Endothelial cell (in vitro differentiated cells): ENCODE measurements at regions not wholly inside any gene's neighbourhood (a gene's known extent, or its start where the extent isn't known, plus 50 kb on each side); places are given as distances from the start of the nearest gene placed in this dataset.

Source experiments
- DNase-seq: peaks from one replicate; pipeline ENCODE4 v3.0.0; 2021; ENCODE audit warnings: low spot score
- H3K27ac Mint-ChIP-seq: one replicate; pipeline ENCODE4 v1.8.0; 2021; ENCODE audit warnings: mixed read lengths, inconsistent platforms; ENCODE audit not compliant: unreplicated experiment
- H3K27me3 Mint-ChIP-seq: one replicate; pipeline ENCODE4 v1.8.0; 2021; ENCODE audit warnings: mild to moderate bottlenecking, moderate library complexity, mixed read lengths, inconsistent platforms; ENCODE audit not compliant: unreplicated experiment
- H3K36me3 Mint-ChIP-seq: one replicate; pipeline ENCODE4 v1.8.0; 2021; ENCODE audit warnings: mild to moderate bottlenecking, low read depth, mixed read lengths, inconsistent platforms; ENCODE audit not compliant: unreplicated experiment
- H3K4me1 Mint-ChIP-seq: one replicate; pipeline ENCODE4 v1.8.0; 2021; ENCODE audit warnings: mild to moderate bottlenecking, mixed read lengths, inconsistent platforms; ENCODE audit not compliant: unreplicated experiment
- H3K4me3 Mint-ChIP-seq: one replicate; pipeline ENCODE4 v1.8.0; 2021; ENCODE audit warnings: mild to moderate bottlenecking, mixed read lengths, inconsistent platforms; ENCODE audit not compliant: unreplicated experiment
- H3K9me3 Mint-ChIP-seq: one replicate; pipeline ENCODE4 v1.8.0; 2021; ENCODE audit warnings: mixed read lengths, inconsistent platforms; ENCODE audit not compliant: unreplicated experiment
- TF ChIP-seq, protein P1 (sequence below): fragments of 200-600 bp; sonication (generic); IDR thresholded peaks from one replicate; pipeline ENCODE4 v1.5.0; 2021; ENCODE audit warnings: antibody characterized with exemption; ENCODE audit not compliant: unreplicated experiment

- H3K4me1 Mint-ChIP-seq, result peaks cover 4% of the 10 kb centered on the region
- H3K9me3 Mint-ChIP-seq, result no peaks in the 10 kb centered on the region
- H3K27me3 Mint-ChIP-seq, result no peaks in the 10 kb centered on the region
- H3K27ac Mint-ChIP-seq, result peak overlapping the region; percentile 25
- no peak for DNase-seq
- H3K4me3 Mint-ChIP-seq, result no peak overlapping the region
- TF ChIP-seq, protein P1, sequence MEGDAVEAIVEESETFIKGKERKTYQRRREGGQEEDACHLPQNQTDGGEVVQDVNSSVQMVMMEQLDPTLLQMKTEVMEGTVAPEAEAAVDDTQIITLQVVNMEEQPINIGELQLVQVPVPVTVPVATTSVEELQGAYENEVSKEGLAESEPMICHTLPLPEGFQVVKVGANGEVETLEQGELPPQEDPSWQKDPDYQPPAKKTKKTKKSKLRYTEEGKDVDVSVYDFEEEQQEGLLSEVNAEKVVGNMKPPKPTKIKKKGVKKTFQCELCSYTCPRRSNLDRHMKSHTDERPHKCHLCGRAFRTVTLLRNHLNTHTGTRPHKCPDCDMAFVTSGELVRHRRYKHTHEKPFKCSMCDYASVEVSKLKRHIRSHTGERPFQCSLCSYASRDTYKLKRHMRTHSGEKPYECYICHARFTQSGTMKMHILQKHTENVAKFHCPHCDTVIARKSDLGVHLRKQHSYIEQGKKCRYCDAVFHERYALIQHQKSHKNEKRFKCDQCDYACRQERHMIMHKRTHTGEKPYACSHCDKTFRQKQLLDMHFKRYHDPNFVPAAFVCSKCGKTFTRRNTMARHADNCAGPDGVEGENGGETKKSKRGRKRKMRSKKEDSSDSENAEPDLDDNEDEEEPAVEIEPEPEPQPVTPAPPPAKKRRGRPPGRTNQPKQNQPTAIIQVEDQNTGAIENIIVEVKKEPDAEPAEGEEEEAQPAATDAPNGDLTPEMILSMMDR, result peak; percentile 1
- no peaks in the 10 kb centered on the region for H3K36me3 Mint-ChIP-seq
These were observed 114.6 kb upstream of the DUSP10 start for GRCh38 chr1:221856228-221857093.

GRCh38 chr1:221855156-221855555 is 113.3 kb upstream of the DUSP10 start:
- Mint-ChIP-seq H3K9me3 (no peaks in the 10 kb centered on the region), H3K27me3 (no peaks in the 10 kb centered on the region), H3K4me1 (peaks cover 4% of the 10 kb centered on the region), H3K27ac (no peak overlapping the region), H3K4me3 (no peak overlapping the region), H3K36me3 (no peaks in the 10 kb centered on the region)
- DNase-seq, result no peak
- TF ChIP-seq, protein P1, result no peak

DNA sequence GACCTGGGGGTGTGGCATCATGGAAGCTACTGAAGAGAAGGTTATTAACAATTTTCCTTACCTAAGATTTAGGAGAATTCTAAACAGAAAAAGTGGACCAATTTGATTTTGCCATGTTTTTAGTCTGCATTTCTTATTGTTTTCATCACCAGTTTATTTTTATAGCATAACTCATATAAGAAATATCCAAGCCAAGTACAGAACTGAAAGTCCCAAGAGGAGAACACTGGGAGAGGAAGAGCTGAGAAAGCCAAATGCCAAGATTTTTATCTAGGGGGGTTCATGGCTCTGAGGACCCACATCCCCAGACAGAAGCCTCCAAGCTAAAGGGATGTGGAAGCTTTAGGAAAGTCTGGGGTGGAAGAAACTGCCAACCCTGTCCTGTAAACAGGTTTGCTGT is 109.4 kb upstream of the DUSP10 start:
- H3K9me3 Mint-ChIP-seq, result no peaks in the 10 kb centered on the region
- H3K4me3 Mint-ChIP-seq, result no peak overlapping the region
- H3K27me3 Mint-ChIP-seq, result no peaks in the 10 kb centered on the region
- TF ChIP-seq, protein P1, result no peak
- peaks cover 4% of the 10 kb centered on the region for H3K4me1 Mint-ChIP-seq
- H3K27ac Mint-ChIP-seq, result no peak overlapping the region
- DNase-seq, result no peak
- H3K36me3 Mint-ChIP-seq, result no peaks in the 10 kb centered on the region

DNA sequence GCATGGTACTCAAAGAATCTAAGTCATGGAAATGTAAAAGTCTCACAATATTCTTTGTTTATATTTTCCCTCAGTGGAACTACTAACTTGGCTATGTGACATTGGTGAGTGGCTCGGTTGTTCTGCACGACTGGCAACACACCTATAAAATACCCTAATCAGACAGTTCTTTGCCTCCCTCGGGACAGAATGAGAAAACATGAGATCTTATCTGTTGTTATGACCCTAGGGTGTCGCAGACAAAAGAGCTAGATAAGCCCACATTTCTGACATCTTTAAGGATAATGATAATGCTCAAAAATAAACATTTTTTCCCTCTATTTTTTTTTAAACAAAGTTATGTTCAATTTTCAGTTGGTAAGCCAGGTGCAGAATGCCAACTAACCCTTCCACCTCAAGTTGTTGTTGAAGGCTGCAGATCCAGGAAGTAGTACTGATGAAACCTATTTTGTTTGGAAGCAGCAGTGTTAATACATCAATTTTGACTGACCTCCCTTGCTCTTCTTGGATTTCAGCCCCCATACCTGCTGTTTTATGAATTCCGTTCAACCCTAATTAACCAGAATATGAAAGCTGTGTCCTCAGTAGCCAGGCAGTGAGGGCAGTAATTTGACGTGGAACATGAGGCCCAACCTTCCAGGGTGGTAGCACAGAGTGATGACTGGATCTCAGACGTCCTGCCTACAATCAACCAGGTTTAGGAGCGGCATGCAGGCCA is 108.7 kb upstream of the DUSP10 start:
- H3K4me3 Mint-ChIP-seq, result no peak overlapping the region
- DNase-seq, result no peak
- H3K9me3 Mint-ChIP-seq, result no peaks in the 10 kb centered on the region
- H3K4me1 Mint-ChIP-seq, result peaks cover 4% of the 10 kb centered on the region
- no peak overlapping the region for H3K27ac Mint-ChIP-seq
- TF ChIP-seq, protein P1, result no peak
- no peaks in the 10 kb centered on the region for H3K27me3 Mint-ChIP-seq
- H3K36me3 Mint-ChIP-seq, result no peaks in the 10 kb centered on the region

DNA sequence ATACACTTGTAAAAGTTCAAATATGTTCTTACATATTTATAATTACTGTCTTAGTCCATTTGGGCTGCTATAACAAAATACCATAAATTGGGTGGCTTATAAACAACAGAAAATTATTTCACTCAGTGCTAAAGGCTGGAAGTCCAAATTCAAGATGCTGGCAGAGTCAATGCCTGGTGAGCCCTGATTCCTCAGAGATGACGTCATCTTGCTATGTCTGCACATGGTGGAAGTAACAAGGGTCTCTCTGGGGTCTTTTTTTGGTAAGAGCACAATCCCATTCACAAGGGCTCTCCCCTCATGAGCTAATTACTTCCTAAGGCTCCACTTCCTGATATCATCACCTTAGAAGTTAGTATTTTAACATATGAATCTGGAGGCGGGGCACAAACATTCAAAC is 108.0 kb upstream of the DUSP10 start:
- H3K4me3 Mint-ChIP-seq, result no peak overlapping the region
- no peak overlapping the region for H3K27ac Mint-ChIP-seq
- H3K9me3 Mint-ChIP-seq, result no peaks in the 10 kb centered on the region
- no peak for DNase-seq
- H3K4me1 Mint-ChIP-seq, result peaks cover 4% of the 10 kb centered on the region
- H3K36me3 Mint-ChIP-seq, result no peaks in the 10 kb centered on the region
- TF ChIP-seq, protein P1, result no peak
- H3K27me3 Mint-ChIP-seq, result no peaks in the 10 kb centered on the region
